Astrocyte (in vitro differentiated cells and primary cell): ENCODE measurements at regions not wholly inside any gene's neighbourhood (a gene's known extent, or its start where the extent isn't known, plus 50 kb on each side); places are given as distances from the start of the nearest gene placed in this dataset.

Source experiments
- DNase-seq: peaks from one replicate; pipeline ENCODE4 v3.0.0-alpha.2; 2010; ENCODE audit warnings: low read depth
- FAIRE-seq: peaks from 2 replicates; lab custom pipeline; 2011; peaks lifted over from hg19 to GRCh38; lab: Jason Lieb, UNC
- H2AFZ ChIP-seq: 2 replicates; pipeline ENCODE4 v1.6.0; 2012; ENCODE audit warnings: low read depth, low read length, inconsistent platforms
- H3K27ac ChIP-seq: 2 replicates; pipeline ENCODE4 v1.5.1; 2011; ENCODE audit warnings: low read depth, low read length, inconsistent platforms
- H3K27me3 ChIP-seq: 2 replicates; pipeline ENCODE4 v1.6.0; 2011; ENCODE audit warnings: low read length, inconsistent platforms; ENCODE audit not compliant: insufficient read depth
- H3K36me3 ChIP-seq: 2 replicates; pipeline ENCODE4 v1.5.1; 2011; ENCODE audit warnings: low read length, inconsistent platforms; ENCODE audit not compliant: insufficient read depth
- H3K4me1 ChIP-seq: 2 replicates; pipeline ENCODE4 v1.5.1; 2011; ENCODE audit warnings: low read length, inconsistent platforms; ENCODE audit not compliant: insufficient read depth
- H3K4me2 ChIP-seq: 2 replicates; pipeline ENCODE4 v1.6.0; 2012; ENCODE audit warnings: low read length, inconsistent platforms
- H3K4me3 ChIP-seq: 2 replicates; pipeline ENCODE4 v1.5.1; 2011; ENCODE audit warnings: low read depth, mild to moderate bottlenecking, low read length, inconsistent platforms; ENCODE audit not compliant: insufficient read depth
- H3K79me2 ChIP-seq: 2 replicates; pipeline ENCODE4 v1.6.0; 2012; ENCODE audit warnings: mild to moderate bottlenecking, low read length, inconsistent platforms; ENCODE audit not compliant: insufficient read depth
- H3K9ac ChIP-seq: 2 replicates; pipeline ENCODE4 v1.6.0; 2012; ENCODE audit warnings: mild to moderate bottlenecking, low read length, inconsistent platforms
- H3K9me3 ChIP-seq: 2 replicates; pipeline ENCODE4 v1.5.1; 2012; ENCODE audit warnings: low read depth, mild to moderate bottlenecking, low read length, inconsistent platforms; ENCODE audit not compliant: insufficient read depth
- H4K20me1 ChIP-seq: 2 replicates; pipeline ENCODE4 v1.6.0; 2012; ENCODE audit warnings: low read length, inconsistent platforms; ENCODE audit not compliant: insufficient read depth
- H3K27ac Mint-ChIP-seq: one replicate; pipeline ENCODE4 v1.8.0; 2021; ENCODE audit warnings: mild to moderate bottlenecking, mixed read lengths; ENCODE audit not compliant: unreplicated experiment
- H3K27me3 Mint-ChIP-seq: one replicate; pipeline ENCODE4 v1.8.0; 2021; ENCODE audit warnings: low read depth, mixed read lengths; ENCODE audit not compliant: unreplicated experiment
- H3K36me3 Mint-ChIP-seq: one replicate; pipeline ENCODE4 v1.8.0; 2021; ENCODE audit warnings: low read depth, mixed read lengths; ENCODE audit not compliant: unreplicated experiment
- H3K4me1 Mint-ChIP-seq: one replicate; pipeline ENCODE4 v1.8.0; 2021; ENCODE audit warnings: low read depth, mixed read lengths; ENCODE audit not compliant: unreplicated experiment
- H3K4me3 Mint-ChIP-seq: one replicate; pipeline ENCODE4 v1.8.0; 2021; ENCODE audit warnings: mild to moderate bottlenecking, moderate library complexity, mixed read lengths; ENCODE audit not compliant: unreplicated experiment
- H3K9me3 Mint-ChIP-seq: one replicate; pipeline ENCODE4 v1.8.0; 2021; ENCODE audit warnings: mild to moderate bottlenecking, mixed read lengths; ENCODE audit not compliant: unreplicated experiment
- EZH2 ChIP-seq: IDR thresholded peaks from 2 replicates; pipeline ENCODE4 v1.6.1; 2012; ENCODE audit warnings: mild to moderate bottlenecking, low read length, inconsistent platforms; ENCODE audit not compliant: insufficient read depth
- TF ChIP-seq, protein P1 (sequence below): IDR thresholded peaks from 2 replicates; pipeline ENCODE4 v1.5.1; 2011; ENCODE audit warnings: low read depth, mild to moderate bottlenecking, inconsistent platforms, low read length, moderate library complexity; ENCODE audit not compliant: insufficient read depth

DNA sequence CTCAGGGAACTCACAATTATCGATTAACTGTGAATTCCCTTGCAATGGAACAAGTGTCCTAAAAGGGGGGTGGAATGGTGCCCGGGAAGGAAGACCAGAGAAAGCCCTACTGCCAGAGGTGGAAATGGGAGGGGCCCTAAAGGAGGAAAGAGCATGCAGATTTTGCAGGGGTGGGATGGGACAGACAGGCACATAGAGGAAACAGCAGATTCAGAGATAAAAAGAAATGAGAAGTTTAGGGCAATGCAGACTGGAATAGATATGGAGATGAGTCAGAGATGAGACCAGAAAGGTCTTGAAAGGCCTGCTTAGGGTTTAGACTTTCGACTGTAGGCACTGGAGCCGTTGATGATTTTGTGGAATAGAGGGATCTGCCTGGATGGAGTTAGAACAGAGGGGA is 57.4 kb upstream of the PITX2 start:
- Mint-ChIP-seq H3K27ac (no peak overlapping the region), H3K36me3 (no peaks in the 10 kb centered on the region), H3K9me3 (no peaks in the 10 kb centered on the region), H3K4me3 (no peak overlapping the region), H3K4me1 (peaks cover 22% of the 10 kb centered on the region), H3K27me3 (no peaks in the 10 kb centered on the region)
- Histone ChIP-seq H4K20me1 (no peaks in the 10 kb centered on the region), H2AFZ (no peak overlapping the region), H3K27me3 (no peaks in the 10 kb centered on the region), H3K9me3 (no peaks in the 10 kb centered on the region), H3K4me2 (no peak overlapping the region), H3K9ac (no peak overlapping the region), H3K4me3 (no peak overlapping the region), H3K79me2 (no peaks in the 10 kb centered on the region), H3K27ac (no peak overlapping the region), H3K4me1 (no peaks in the 10 kb centered on the region), H3K36me3 (no peaks in the 10 kb centered on the region)
- DNase-seq (no peak), FAIRE-seq (no peak)
- no peak for TF ChIP-seq EZH2
- TF ChIP-seq, protein P1, sequence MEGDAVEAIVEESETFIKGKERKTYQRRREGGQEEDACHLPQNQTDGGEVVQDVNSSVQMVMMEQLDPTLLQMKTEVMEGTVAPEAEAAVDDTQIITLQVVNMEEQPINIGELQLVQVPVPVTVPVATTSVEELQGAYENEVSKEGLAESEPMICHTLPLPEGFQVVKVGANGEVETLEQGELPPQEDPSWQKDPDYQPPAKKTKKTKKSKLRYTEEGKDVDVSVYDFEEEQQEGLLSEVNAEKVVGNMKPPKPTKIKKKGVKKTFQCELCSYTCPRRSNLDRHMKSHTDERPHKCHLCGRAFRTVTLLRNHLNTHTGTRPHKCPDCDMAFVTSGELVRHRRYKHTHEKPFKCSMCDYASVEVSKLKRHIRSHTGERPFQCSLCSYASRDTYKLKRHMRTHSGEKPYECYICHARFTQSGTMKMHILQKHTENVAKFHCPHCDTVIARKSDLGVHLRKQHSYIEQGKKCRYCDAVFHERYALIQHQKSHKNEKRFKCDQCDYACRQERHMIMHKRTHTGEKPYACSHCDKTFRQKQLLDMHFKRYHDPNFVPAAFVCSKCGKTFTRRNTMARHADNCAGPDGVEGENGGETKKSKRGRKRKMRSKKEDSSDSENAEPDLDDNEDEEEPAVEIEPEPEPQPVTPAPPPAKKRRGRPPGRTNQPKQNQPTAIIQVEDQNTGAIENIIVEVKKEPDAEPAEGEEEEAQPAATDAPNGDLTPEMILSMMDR = no peak

DNA sequence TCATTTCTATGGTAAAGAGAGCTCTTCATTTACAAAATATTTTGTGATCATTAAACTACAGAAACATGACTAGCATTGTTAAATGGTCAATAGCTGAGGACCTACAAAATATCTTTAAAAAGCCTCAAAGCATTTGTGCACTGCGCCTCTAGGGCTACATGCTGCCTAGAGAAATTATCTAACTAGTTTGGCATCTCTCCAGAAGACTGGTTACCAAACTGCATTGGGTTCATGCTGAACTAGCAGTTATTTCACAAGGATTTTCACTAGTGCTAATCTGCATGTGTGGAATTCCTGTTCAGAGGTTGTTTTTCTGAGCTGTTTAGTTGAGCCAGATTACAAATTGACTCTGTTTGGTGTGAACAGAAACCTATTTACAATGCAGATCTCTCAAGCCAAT is 58.5 kb upstream of the PITX2 start:
- H3K4me1 ChIP-seq = no peaks in the 10 kb centered on the region
- Mint-ChIP-seq H3K4me3 (no peak overlapping the region), H3K27me3 (no peaks in the 10 kb centered on the region), H3K27ac (no peak overlapping the region), H3K36me3 (no peaks in the 10 kb centered on the region), H3K4me1 (peaks cover 22% of the 10 kb centered on the region), H3K9me3 (no peaks in the 10 kb centered on the region)
- no peaks in the 10 kb centered on the region for H3K27me3 ChIP-seq
- DNase-seq (no peak), FAIRE-seq (no peak)
- H3K9ac ChIP-seq = no peak overlapping the region
- TF ChIP-seq EZH2 = no peak
- TF ChIP-seq, protein P1 = no peak
- no peak overlapping the region for H3K27ac ChIP-seq
- H3K4me3 ChIP-seq = no peak overlapping the region
- H2AFZ ChIP-seq = no peak overlapping the region
- H3K9me3 ChIP-seq = no peaks in the 10 kb centered on the region
- no peaks in the 10 kb centered on the region for H3K36me3 ChIP-seq
- H4K20me1 ChIP-seq = no peaks in the 10 kb centered on the region
- no peak overlapping the region for H3K4me2 ChIP-seq
- no peaks in the 10 kb centered on the region for H3K79me2 ChIP-seq

DNA sequence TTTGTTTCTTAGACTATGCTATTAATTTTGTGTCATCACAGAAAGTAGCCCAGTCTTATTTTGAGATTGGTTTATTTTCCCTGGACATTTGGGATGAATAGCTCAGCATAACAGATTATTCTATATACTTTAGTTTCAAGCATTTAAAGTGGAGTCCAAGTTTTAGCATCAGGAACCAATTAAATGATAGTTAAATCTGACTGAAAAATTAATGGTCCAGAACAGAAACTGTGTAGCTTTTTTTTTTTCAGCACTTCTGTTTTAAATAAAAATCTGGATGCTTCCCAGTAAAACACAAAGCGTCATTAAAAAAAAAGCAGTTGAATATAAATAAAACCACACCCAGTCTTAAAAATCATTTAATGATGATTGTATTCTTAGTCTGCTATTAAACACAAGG is 59.4 kb upstream of the PITX2 start:
- Mint-ChIP-seq H3K36me3 (no peaks in the 10 kb centered on the region), H3K4me1 (peaks cover 22% of the 10 kb centered on the region), H3K9me3 (no peaks in the 10 kb centered on the region), H3K4me3 (no peak overlapping the region), H3K27me3 (no peaks in the 10 kb centered on the region), H3K27ac (no peak overlapping the region)
- H3K4me3 ChIP-seq = no peak overlapping the region
- H3K9ac ChIP-seq = no peak overlapping the region
- H3K79me2 ChIP-seq = no peaks in the 10 kb centered on the region
- no peak overlapping the region for H2AFZ ChIP-seq
- no peaks in the 10 kb centered on the region for H3K9me3 ChIP-seq
- DNase-seq (no peak), FAIRE-seq (no peak)
- no peaks in the 10 kb centered on the region for H3K4me1 ChIP-seq
- no peak overlapping the region for H3K27ac ChIP-seq
- no peak overlapping the region for H3K4me2 ChIP-seq
- no peaks in the 10 kb centered on the region for H3K27me3 ChIP-seq
- H3K36me3 ChIP-seq = no peaks in the 10 kb centered on the region
- TF ChIP-seq EZH2 = no peak
- TF ChIP-seq, protein P1 = no peak
- no peaks in the 10 kb centered on the region for H4K20me1 ChIP-seq
